H9 (cell line): ENCODE measurements at regions not wholly inside any gene's neighbourhood (a gene's known extent, or its start where the extent isn't known, plus 50 kb on each side); places are given as distances from the start of the nearest gene placed in this dataset.

Experiments used
- DNase-seq: peaks from one replicate; pipeline ENCODE4 v3.0.0-alpha.2; 2017
- H2AFZ ChIP-seq: one replicate; pipeline ENCODE4 v1.6.1; 2013; ENCODE audit warnings: mild to moderate bottlenecking, low read length, control low read depth, moderate library complexity
- H2AK5ac ChIP-seq: 2 replicates; pipeline ENCODE4 v1.6.1; 2013; ENCODE audit warnings: low read length, control low read depth, mixed read lengths; ENCODE audit not compliant: insufficient read length
- H2BK120ac ChIP-seq: one replicate; pipeline ENCODE4 v1.6.1; 2013; ENCODE audit warnings: low read depth, mild to moderate bottlenecking, low read length, control low read depth, inconsistent platforms; ENCODE audit not compliant: poor library complexity, severe bottlenecking
- H2BK12ac ChIP-seq: 2 replicates; pipeline ENCODE4 v1.6.1; 2013; ENCODE audit warnings: low read length, control low read depth, mixed read lengths, low read depth; ENCODE audit not compliant: insufficient read length
- H2BK15ac ChIP-seq: 2 replicates; pipeline ENCODE4 v1.6.1; 2013; ENCODE audit warnings: low read depth, low read length, control low read depth
- H2BK20ac ChIP-seq: one replicate; pipeline ENCODE4 v1.6.1; 2013; ENCODE audit warnings: low read depth, mild to moderate bottlenecking, low read length, control low read depth, inconsistent platforms; ENCODE audit not compliant: poor library complexity, severe bottlenecking
- H2BK5ac ChIP-seq: 2 replicates; pipeline ENCODE4 v1.6.1; 2013; ENCODE audit warnings: low read length, control low read depth, mixed read lengths; ENCODE audit not compliant: insufficient read length
- H3K14ac ChIP-seq: 2 replicates; pipeline ENCODE4 v1.6.1; 2013; ENCODE audit warnings: low read length, control low read depth; ENCODE audit not compliant: insufficient read depth
- H3K18ac ChIP-seq: 2 replicates; pipeline ENCODE4 v1.6.1; 2013; ENCODE audit warnings: low read depth, mild to moderate bottlenecking, mixed read lengths, low read length, control low read depth; ENCODE audit not compliant: insufficient read length
- H3K23ac ChIP-seq: 2 replicates; pipeline ENCODE4 v1.6.1; 2013; ENCODE audit warnings: low read length, control low read depth, mixed read lengths, low read depth; ENCODE audit not compliant: insufficient read length
- H3K23me2 ChIP-seq: 2 replicates; pipeline ENCODE4 v1.6.1; 2013; ENCODE audit warnings: low read depth, mild to moderate bottlenecking, mixed read lengths, low read length, control low read depth; ENCODE audit not compliant: insufficient read length, poor library complexity, severe bottlenecking
- H3K27ac ChIP-seq: 2 replicates; pipeline ENCODE4 v1.5.1; 2013; ENCODE audit warnings: low read length, control low read depth, mixed read lengths, low read depth; ENCODE audit not compliant: insufficient read length
- H3K27me3 ChIP-seq: 2 replicates; pipeline ENCODE4 v1.6.1; 2013; ENCODE audit warnings: low read length, control low read depth, inconsistent platforms; ENCODE audit not compliant: insufficient read depth
- H3K4ac ChIP-seq: 2 replicates; pipeline ENCODE4 v1.6.1; 2013; ENCODE audit warnings: low read depth, mild to moderate bottlenecking, control low read depth, inconsistent platforms, low read length, moderate library complexity
- H3K4me1 ChIP-seq: 2 replicates; pipeline ENCODE4 v1.6.1; 2013; ENCODE audit warnings: low read length, control low read depth, inconsistent platforms; ENCODE audit not compliant: insufficient read depth
- H3K4me2 ChIP-seq: 2 replicates; pipeline ENCODE4 v1.6.1; 2013; ENCODE audit warnings: low read length, control low read depth, mixed read lengths; ENCODE audit not compliant: insufficient read length, insufficient read depth
- H3K56ac ChIP-seq: 2 replicates; pipeline ENCODE4 v1.6.1; 2013; ENCODE audit warnings: low read depth, mild to moderate bottlenecking, mixed read lengths, low read length, control low read depth; ENCODE audit not compliant: insufficient read length
- H3K79me1 ChIP-seq: 2 replicates; pipeline ENCODE4 v1.6.1; 2013; ENCODE audit warnings: low read depth, mild to moderate bottlenecking, moderate library complexity, low read length, control low read depth, inconsistent platforms; ENCODE audit not compliant: insufficient read depth, poor library complexity, severe bottlenecking
- H3K79me2 ChIP-seq: 2 replicates; pipeline ENCODE4 v1.6.1; 2013; ENCODE audit warnings: low read length, control low read depth, inconsistent platforms; ENCODE audit not compliant: insufficient read depth
- H3K9ac ChIP-seq: 2 replicates; pipeline ENCODE4 v1.6.1; 2013; ENCODE audit warnings: low read length, control low read depth, mixed read lengths; ENCODE audit not compliant: insufficient read length; ENCODE audit errors: extremely low read depth
- H3K9me3 ChIP-seq: one replicate; pipeline ENCODE4 v1.6.1; 2013; ENCODE audit warnings: low read depth, low read length, inconsistent platforms; ENCODE audit not compliant: control insufficient read depth
- H3T11ph ChIP-seq: one replicate; pipeline ENCODE4 v1.6.1; 2013; ENCODE audit warnings: mild to moderate bottlenecking, low read length, control low read depth, inconsistent platforms
- H4K20me1 ChIP-seq: one replicate; pipeline ENCODE4 v1.6.1; 2013; ENCODE audit not compliant: control insufficient read depth, insufficient read length, insufficient read depth
- H4K5ac ChIP-seq: 2 replicates; pipeline ENCODE4 v1.6.1; 2013; ENCODE audit warnings: low read depth, mild to moderate bottlenecking, mixed read lengths, low read length, control low read depth; ENCODE audit not compliant: insufficient read length
- H4K8ac ChIP-seq: replicated peaks from 2 replicates; pipeline ENCODE4 v1.6.1; 2013; ENCODE audit warnings: low read length, control low read depth, mixed read lengths, low read depth; ENCODE audit not compliant: insufficient read length
- H4K91ac ChIP-seq: 2 replicates; pipeline ENCODE4 v1.6.1; 2013; ENCODE audit warnings: low read depth, mild to moderate bottlenecking, moderate library complexity, mixed read lengths, low read length, control low read depth; ENCODE audit not compliant: insufficient read length
- H3K27ac Mint-ChIP-seq, 3 experiments: 2 replicates in 2 of 3; 3 replicates in 1 of 3; pipeline ENCODE4 v1.8.0; 2020 to 2021; ENCODE audit warnings: mixed read lengths in 3 of 3, mild to moderate bottlenecking in 1 of 3, moderate library complexity in 1 of 3
- H3K27me3 Mint-ChIP-seq: 2 replicates; pipeline ENCODE4 v1.8.0; 2021; ENCODE audit warnings: low read depth, mild to moderate bottlenecking, moderate library complexity, mixed read lengths
- H3K36me3 Mint-ChIP-seq, 3 experiments: 2 replicates in 2 of 3; 3 replicates in 1 of 3; pipeline ENCODE4 v1.8.0; 2020 to 2021; ENCODE audit warnings: low read depth in 3 of 3, mixed read lengths in 3 of 3; ENCODE audit not compliant: insufficient read depth in 1 of 3
- H3K4me1 Mint-ChIP-seq, 2 experiments: 2 replicates each; pipeline ENCODE4 v1.8.0; 2020; ENCODE audit warnings: mixed read lengths in 2 of 2
- H3K4me3 Mint-ChIP-seq, 2 experiments: 2 replicates in 1 of 2; 3 replicates in 1 of 2; pipeline ENCODE4 v1.8.0; 2020 to 2021; ENCODE audit warnings: mild to moderate bottlenecking in 2 of 2, mixed read lengths in 2 of 2, moderate library complexity in 1 of 2
- H3K9me3 Mint-ChIP-seq, 2 experiments: 2 replicates in 1 of 2; 3 replicates in 1 of 2; pipeline ENCODE4 v1.8.0; 2020; ENCODE audit warnings: mild to moderate bottlenecking in 2 of 2, mixed read lengths in 2 of 2, moderate library complexity in 1 of 2
- WGBS: extraction: QIAGEN DNeasy Blood & Tissue Kit; methylation state at CpG from one replicate; pipeline ENCODE4 v1.1.7; 2013; ENCODE audit warnings: missing lambda C conversion rate, low lambda C conversion rate, mixed read lengths; ENCODE audit not compliant: insufficient read length; ENCODE audit errors: extremely low coverage; 5-methylcytosine and 5-hydroxymethylcytosine counted together
- TF ChIP-seq, protein P1 (sequence below): fragments of 200-600 bp; sonication (generic); conservative IDR thresholded peaks from 3 replicates; pipeline ENCODE4 v1.8.0; 2021; ENCODE audit warnings: antibody characterized with exemption, mild to moderate bottlenecking

DNA sequence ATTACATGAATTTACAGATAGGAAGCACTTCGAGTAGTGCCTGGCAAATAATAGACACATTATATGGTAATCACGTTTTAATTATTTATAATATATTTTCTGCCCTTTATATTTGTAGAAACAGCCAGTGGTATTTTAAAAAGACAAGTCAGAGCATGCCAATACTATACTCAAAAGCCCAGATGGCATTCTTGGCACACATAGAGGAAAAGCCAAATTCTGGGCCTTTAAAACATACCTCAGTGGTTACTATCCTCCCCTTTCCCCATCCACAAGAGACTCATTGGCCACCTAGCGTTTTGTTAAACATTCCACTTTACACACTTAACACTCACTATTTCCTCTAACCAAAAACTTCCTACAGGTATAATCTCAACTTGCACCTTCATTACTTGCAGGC, 63.3 kb upstream of the ZNF804A start:
- no CpG with 5 or more reads among the region's 3 CpGs for WGBS
- no peaks in the 10 kb centered on the region for H3K4me1 Mint-ChIP-seq
- H3K9me3 Mint-ChIP-seq: peaks cover 0 to 2% of the 10 kb centered on the region in 2 experiments; a peak in 3 of 5 replicates
- Histone ChIP-seq H3K18ac (no peak overlapping the region), H2BK20ac (no peak overlapping the region), H4K91ac (no peak overlapping the region), H3K9ac (no peak overlapping the region), H4K5ac (no peak overlapping the region), H2AFZ (no peak overlapping the region), H3K9me3 (no peaks in the 10 kb centered on the region), H2BK12ac (no peak overlapping the region), H3K23ac (no peak overlapping the region), H3K4ac (no peak overlapping the region), H4K20me1 (no peaks in the 10 kb centered on the region), H4K8ac (no peak overlapping the region), H3K27ac (no peak overlapping the region), H3K23me2 (no peaks in the 10 kb centered on the region), H2BK120ac (no peak overlapping the region), H2AK5ac (no peak overlapping the region), H2BK15ac (no peak overlapping the region), H3K14ac (no peak overlapping the region), H3K27me3 (no peaks in the 10 kb centered on the region), H3K79me2 (no peaks in the 10 kb centered on the region), H2BK5ac (no peak overlapping the region), H3K56ac (no peak overlapping the region), H3K4me2 (no peak overlapping the region), H3K4me1 (no peaks in the 10 kb centered on the region), H3K79me1 (no peaks in the 10 kb centered on the region), H3T11ph (no peak overlapping the region)
- no peak overlapping the region for H3K4me3 Mint-ChIP-seq
- no peaks in the 10 kb centered on the region for H3K36me3 Mint-ChIP-seq
- TF ChIP-seq, protein P1, sequence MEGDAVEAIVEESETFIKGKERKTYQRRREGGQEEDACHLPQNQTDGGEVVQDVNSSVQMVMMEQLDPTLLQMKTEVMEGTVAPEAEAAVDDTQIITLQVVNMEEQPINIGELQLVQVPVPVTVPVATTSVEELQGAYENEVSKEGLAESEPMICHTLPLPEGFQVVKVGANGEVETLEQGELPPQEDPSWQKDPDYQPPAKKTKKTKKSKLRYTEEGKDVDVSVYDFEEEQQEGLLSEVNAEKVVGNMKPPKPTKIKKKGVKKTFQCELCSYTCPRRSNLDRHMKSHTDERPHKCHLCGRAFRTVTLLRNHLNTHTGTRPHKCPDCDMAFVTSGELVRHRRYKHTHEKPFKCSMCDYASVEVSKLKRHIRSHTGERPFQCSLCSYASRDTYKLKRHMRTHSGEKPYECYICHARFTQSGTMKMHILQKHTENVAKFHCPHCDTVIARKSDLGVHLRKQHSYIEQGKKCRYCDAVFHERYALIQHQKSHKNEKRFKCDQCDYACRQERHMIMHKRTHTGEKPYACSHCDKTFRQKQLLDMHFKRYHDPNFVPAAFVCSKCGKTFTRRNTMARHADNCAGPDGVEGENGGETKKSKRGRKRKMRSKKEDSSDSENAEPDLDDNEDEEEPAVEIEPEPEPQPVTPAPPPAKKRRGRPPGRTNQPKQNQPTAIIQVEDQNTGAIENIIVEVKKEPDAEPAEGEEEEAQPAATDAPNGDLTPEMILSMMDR: no peak
- no peak overlapping the region for H3K27ac Mint-ChIP-seq
- DNase-seq: no peak
- H3K27me3 Mint-ChIP-seq: no peaks in the 10 kb centered on the region
